ENCODE measurements at regions not wholly inside any gene's neighbourhood (a gene's known extent, or its start where the extent isn't known, plus 50 kb on each side); places are given as distances from the start of the nearest gene placed in this dataset.

DNA sequence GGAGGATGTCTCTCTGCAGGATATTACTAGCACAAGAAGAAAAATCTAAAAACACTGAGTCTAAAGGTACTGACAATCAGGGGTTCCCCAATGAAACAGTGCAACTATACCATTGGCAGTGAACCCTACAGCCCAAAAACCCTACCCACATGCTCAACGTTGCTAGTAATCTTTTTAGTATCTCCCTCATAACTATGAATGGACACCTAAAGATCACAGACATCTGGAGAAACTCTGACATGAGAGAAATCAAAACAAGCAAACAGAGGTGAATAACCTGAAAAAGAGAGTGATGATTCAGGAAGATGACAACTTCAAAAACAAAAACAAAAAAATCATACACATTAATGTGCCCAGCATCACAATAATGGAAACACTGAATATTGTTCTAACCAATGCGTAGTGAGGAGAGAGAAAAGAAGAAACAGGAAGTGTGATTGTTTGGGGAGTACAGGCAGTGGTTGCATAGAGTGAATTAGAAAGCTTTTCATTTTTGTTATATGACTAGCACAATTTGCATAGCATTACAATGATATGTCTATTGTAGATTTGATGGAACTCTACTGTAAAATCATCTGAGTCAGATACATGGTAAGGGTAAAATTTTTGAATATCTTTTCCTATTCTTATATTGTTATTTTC lies 78.9 kb upstream of the FMR1 start:
- peaks cover 0 to 2% (median 1%) of the 10 kb centered on the region in 3 donors for H3K4me1 Mint-ChIP-seq
- H3K9me3 Mint-ChIP-seq, result peaks cover 5 to 12% (median 10%) of the 10 kb centered on the region in 3 donors
- peaks cover 2% of the 10 kb centered on the region for H3K36me3 Mint-ChIP-seq
- H3K27ac Mint-ChIP-seq, result no peak overlapping the region
- H3K4me3 Mint-ChIP-seq, result no peak overlapping the region
- peaks cover 3% of the 10 kb centered on the region for H3K27me3 Mint-ChIP-seq

DNA sequence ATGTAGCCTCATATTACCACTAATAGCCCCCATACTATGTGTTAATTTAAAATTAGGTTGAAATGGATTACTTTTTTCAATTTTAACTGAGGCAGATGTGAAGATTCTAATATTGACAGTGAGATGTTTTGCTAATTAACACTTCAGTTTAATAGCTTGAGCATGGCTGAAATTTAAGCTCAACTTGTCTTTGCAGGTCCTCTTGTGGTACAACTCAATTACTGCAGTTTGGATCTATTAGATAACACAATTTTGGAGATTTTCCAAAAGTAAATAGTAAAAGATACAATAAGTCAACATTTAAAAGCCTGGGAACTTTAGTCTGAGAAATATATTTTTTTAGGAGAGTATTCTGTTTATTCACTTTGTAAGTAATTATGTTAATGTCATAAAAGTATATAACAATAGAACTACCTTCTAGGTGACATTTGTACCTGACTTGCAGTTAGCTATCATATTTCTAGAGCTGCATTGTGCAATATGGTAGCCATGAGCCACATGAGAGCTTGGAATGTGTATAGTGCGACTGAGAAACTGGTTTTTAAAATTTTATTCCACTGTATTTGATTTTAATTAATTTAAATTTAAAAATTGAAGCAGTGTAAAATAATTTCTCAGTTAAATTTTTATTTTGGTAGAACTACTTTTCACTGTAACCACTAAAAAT lies 73.1 kb upstream of the FMR1 start:
- peaks cover 0 to 1% (median 0%) of the 10 kb centered on the region in 3 donors for H3K4me1 Mint-ChIP-seq
- peaks cover 0 to 2% (median 0%) of the 10 kb centered on the region in 3 donors for H3K9me3 Mint-ChIP-seq
- H3K27ac Mint-ChIP-seq, result no peak overlapping the region
- no peaks in the 10 kb centered on the region for H3K36me3 Mint-ChIP-seq
- no peak overlapping the region for H3K4me3 Mint-ChIP-seq
- H3K27me3 Mint-ChIP-seq, result peaks cover 3% of the 10 kb centered on the region

DNA sequence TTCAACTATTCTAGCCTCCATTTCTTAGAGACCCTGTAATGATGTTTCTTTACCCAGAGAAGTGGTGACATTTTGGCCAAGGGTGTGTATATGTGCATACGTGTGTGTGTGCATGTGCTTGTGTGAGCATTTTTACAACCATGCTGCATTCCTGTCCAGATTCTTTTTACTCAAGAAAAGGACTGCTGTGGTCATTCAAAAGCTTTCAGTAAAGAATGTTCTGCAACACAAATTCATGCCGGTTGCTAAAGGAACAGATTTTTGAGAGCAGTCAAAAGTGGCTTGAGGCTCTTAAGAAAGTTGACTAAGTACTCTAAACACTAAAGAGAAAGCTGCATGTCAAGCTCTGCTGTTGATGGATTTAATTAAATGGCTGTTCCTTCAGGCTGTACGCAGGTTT lies 65.0 kb upstream of the FMR1 start:
- Mint-ChIP-seq H3K36me3 (no peaks in the 10 kb centered on the region), H3K4me3 (no peak overlapping the region), H3K27me3 (no peaks in the 10 kb centered on the region), H3K27ac (no peak overlapping the region), H3K4me1 (no peaks in the 10 kb centered on the region), H3K9me3 (peaks cover 0 to 9% (median 3%) of the 10 kb centered on the region in 3 donors)

DNA sequence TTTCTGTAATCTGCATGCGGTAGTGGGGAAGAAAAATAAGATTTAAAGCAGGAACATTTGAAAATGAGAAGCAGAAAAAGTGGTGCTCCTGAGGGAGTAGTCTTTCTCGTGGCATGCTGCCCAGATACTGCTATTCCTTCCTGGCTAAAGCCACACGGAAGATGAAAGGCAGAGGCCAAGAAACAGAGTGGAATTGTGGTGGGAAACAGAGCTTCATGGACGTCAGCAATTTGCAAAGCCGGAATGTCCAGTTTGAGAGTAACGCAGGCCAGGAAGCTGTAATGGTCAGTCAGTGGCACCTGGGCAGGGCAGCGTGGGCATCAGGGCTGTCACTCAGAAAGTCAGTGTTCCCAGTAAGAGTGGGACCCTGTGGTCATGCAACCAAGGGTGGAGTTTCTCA lies 63.7 kb upstream of the FMR1 start:
- Mint-ChIP-seq H3K36me3 (no peaks in the 10 kb centered on the region), H3K27me3 (no peaks in the 10 kb centered on the region), H3K4me3 (no peak overlapping the region), H3K27ac (no peak overlapping the region), H3K9me3 (peaks cover 0 to 9% (median 3%) of the 10 kb centered on the region in 3 donors), H3K4me1 (no peaks in the 10 kb centered on the region)

DNA sequence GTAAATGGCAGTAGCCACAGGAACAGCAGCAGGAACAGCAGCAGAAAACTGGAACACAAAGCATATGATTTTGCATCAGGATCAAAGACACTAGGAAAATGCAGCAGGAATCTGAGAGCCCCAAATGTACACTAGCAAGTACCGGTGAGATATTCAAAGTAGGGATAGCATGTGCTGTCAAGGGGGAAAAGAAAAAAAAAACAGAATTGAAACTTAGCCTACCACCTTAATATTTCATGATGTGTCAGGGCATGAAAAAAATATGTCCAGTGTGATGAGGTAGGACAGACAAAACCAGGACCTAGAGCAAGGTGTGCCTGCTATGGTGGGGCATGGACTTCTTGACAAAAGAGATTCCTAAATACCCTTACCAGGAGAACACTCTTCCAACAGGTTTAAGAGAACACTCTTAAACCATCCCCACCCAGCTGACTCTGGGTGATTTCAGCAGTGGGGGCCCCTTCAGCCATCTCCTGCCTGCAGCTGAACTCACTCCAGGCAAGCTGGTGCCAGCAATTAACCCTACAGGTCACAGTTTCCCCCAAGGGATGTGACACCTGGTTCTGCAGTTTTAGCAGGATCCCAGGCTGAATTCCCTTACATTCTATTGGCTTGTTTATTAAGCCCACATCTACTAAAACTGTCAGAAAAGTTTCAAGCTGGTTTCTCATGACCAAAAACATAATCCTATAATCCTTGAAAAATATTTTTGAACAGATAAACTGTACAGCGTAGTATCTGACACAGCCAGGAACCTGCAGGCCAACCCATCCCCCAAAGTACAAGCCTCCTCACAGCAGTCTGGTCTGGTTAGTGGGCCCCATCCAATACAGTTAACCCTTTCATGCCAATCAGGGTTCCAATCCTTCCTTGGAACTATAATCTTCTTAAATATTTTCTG lies 62.9 kb upstream of the FMR1 start:
- H3K27ac Mint-ChIP-seq, result no peak overlapping the region
- no peaks in the 10 kb centered on the region for H3K36me3 Mint-ChIP-seq
- H3K4me3 Mint-ChIP-seq, result peak overlapping the region in 1 of 4 donors; percentile 23
- H3K9me3 Mint-ChIP-seq, result peaks cover 0 to 7% (median 1%) of the 10 kb centered on the region in 3 donors
- H3K4me1 Mint-ChIP-seq, result no peaks in the 10 kb centered on the region
- no peaks in the 10 kb centered on the region for H3K27me3 Mint-ChIP-seq

DNA sequence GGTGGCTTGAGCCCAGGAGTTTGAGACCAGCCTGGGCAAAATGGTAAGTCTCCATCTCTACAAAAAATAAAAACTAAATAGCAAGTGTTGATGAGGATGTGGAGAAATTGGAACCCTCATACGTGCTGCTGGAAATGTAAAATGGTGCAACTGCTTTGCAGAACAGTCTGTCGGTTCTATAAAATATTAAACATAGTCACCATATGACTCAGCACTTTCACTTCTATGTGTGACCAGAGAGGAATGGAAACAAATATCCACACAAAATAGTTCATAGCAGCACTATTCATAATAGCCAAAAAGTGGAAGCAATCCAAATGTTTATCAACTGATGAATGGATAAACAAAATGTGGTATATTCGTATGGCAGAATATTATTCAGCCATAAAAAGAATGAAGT lies 60.8 kb upstream of the FMR1 start:
- no peaks in the 10 kb centered on the region for H3K4me1 Mint-ChIP-seq
- H3K27ac Mint-ChIP-seq, result no peak overlapping the region
- no peaks in the 10 kb centered on the region for H3K36me3 Mint-ChIP-seq
- H3K9me3 Mint-ChIP-seq, result no peaks in the 10 kb centered on the region
- H3K27me3 Mint-ChIP-seq, result no peaks in the 10 kb centered on the region
- no peak overlapping the region for H3K4me3 Mint-ChIP-seq

DNA sequence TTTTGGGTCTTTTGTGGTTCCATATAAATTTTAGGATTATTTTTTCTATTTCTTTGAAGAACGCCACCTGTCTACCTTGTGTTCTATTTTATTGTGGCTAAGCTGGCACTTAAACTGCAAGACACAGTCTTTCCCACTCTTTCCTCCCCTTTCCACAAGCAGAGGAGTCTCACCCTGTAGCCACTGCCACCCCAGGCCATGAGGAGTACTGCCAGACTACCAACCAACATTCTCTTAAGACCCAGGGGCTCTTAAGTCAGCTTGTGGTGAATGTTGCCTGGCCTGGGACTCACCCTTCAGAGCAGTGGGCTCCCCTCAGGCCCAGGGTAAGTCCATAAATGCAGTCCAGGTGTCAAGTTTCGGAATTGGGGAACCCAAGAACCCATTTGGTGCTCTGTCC lies 58.0 kb upstream of the FMR1 start:
- no peaks in the 10 kb centered on the region for H3K27me3 Mint-ChIP-seq
- peaks cover 0 to 2% (median 1%) of the 10 kb centered on the region in 3 donors for H3K9me3 Mint-ChIP-seq
- H3K27ac Mint-ChIP-seq, result no peak overlapping the region
- H3K4me3 Mint-ChIP-seq, result no peak overlapping the region
- no peaks in the 10 kb centered on the region for H3K4me1 Mint-ChIP-seq
- H3K36me3 Mint-ChIP-seq, result no peaks in the 10 kb centered on the region

DNA sequence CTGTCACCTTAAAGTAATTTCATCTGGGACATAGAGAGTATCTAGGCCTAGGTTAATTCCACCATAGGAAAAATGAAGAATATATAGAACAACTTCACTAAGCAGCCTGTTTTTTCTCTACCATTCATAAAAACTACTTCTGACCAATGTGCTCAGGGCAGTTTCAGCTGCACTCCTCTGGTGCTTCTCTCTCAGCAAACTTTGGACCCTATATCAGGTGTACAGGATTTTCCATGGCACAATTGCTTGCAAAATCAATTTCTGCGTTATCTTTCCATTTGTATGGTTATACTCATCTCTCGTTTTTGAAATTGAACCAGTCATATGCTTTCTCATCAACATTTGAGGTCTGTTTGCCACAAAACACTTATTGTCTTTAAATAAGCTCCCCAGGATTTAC lies 52.1 kb upstream of the FMR1 start:
- Mint-ChIP-seq H3K27ac (no peak overlapping the region), H3K9me3 (peaks cover 0 to 2% (median 1%) of the 10 kb centered on the region in 3 donors), H3K36me3 (no peaks in the 10 kb centered on the region), H3K4me1 (no peaks in the 10 kb centered on the region), H3K4me3 (no peak overlapping the region), H3K27me3 (no peaks in the 10 kb centered on the region)

Measured in IgD-negative memory B cell (primary cell).